Neuronal stem cell (in vitro differentiated cells): ENCODE measurements at regions not wholly inside any gene's neighbourhood (a gene's known extent, or its start where the extent isn't known, plus 50 kb on each side); places are given as distances from the start of the nearest gene placed in this dataset.
A peak's percentile ranks its signal among the peaks of the same experiment; 100 is the strongest.

Experiments used
- DNase-seq: peaks from one replicate; pipeline ENCODE4 v3.0.0-alpha.2; 2013; ENCODE audit warnings: low spot score
- H2AFZ ChIP-seq: one replicate; pipeline ENCODE4 v1.6.1; 2013; ENCODE audit warnings: mild to moderate bottlenecking, low read length, inconsistent platforms
- H2AK5ac ChIP-seq: 2 replicates; pipeline ENCODE4 v1.6.1; 2013; ENCODE audit warnings: low read depth, mild to moderate bottlenecking, inconsistent platforms, low read length, moderate library complexity, mixed read lengths
- H2BK120ac ChIP-seq: 2 replicates; pipeline ENCODE4 v1.6.1; 2013; ENCODE audit warnings: low read depth, mild to moderate bottlenecking, inconsistent platforms, low read length, moderate library complexity, mixed read lengths
- H2BK12ac ChIP-seq: one replicate; pipeline ENCODE4 v1.6.1; 2013; ENCODE audit warnings: low read length, inconsistent platforms
- H2BK15ac ChIP-seq: 2 replicates; pipeline ENCODE4 v1.6.1; 2013; ENCODE audit warnings: mild to moderate bottlenecking, low read length, inconsistent platforms, mixed read lengths
- H2BK5ac ChIP-seq: one replicate; pipeline ENCODE4 v1.6.1; 2013; ENCODE audit warnings: inconsistent platforms, mild to moderate bottlenecking, low read length, moderate library complexity
- H3K14ac ChIP-seq: one replicate; pipeline ENCODE4 v1.6.1; 2013; ENCODE audit warnings: low read length, inconsistent platforms
- H3K18ac ChIP-seq: 2 replicates; pipeline ENCODE4 v1.6.1; 2013; ENCODE audit warnings: low read length, inconsistent platforms
- H3K23ac ChIP-seq: 2 replicates; pipeline ENCODE4 v1.6.1; 2013; ENCODE audit warnings: low read depth, mild to moderate bottlenecking, mixed read lengths, low read length, inconsistent platforms; ENCODE audit not compliant: poor library complexity
- H3K27ac ChIP-seq: replicated peaks from 3 replicates; pipeline ENCODE4 v1.5.1; 2013; ENCODE audit warnings: low read length, inconsistent platforms
- H3K27me3 ChIP-seq, 3 experiments: 2 replicates each; pipeline ENCODE4 v1.6.1; 2013; ENCODE audit warnings: low read length in 3 of 3, mild to moderate bottlenecking in 2 of 3, inconsistent platforms in 1 of 3, low read depth in 1 of 3, mixed read lengths in 1 of 3, moderate library complexity in 1 of 3; ENCODE audit not compliant: control insufficient read depth in 3 of 3, insufficient read depth in 3 of 3
- H3K36me3 ChIP-seq, 2 donors: replicated peaks in 1 of 2; 2 replicates each; pipeline ENCODE4 v1.6.1; 2013; ENCODE audit warnings: low read length in 2 of 2; ENCODE audit not compliant: control insufficient read depth in 2 of 2, insufficient read depth in 2 of 2
- H3K4ac ChIP-seq: 2 replicates; pipeline ENCODE4 v1.6.1; 2013; ENCODE audit warnings: inconsistent platforms, mild to moderate bottlenecking, low read length, moderate library complexity
- H3K4me1 ChIP-seq, 2 donors: 1 replicate in 1 of 2; 2 replicates in 1 of 2; pipeline ENCODE4 v1.6.1; 2013; ENCODE audit warnings: low read length in 2 of 2, low read depth in 1 of 2; ENCODE audit not compliant: control insufficient read depth in 2 of 2, insufficient read depth in 1 of 2
- H3K4me2 ChIP-seq: one replicate; pipeline ENCODE4 v1.6.1; 2013; ENCODE audit warnings: mild to moderate bottlenecking, low read length, inconsistent platforms; ENCODE audit not compliant: insufficient read depth, poor library complexity, severe bottlenecking
- H3K4me3 ChIP-seq, 2 donors: 2 replicates each; pipeline ENCODE4 v1.5.1; 2013; ENCODE audit warnings: low read length in 2 of 2, mild to moderate bottlenecking in 2 of 2, inconsistent platforms in 1 of 2, moderate library complexity in 1 of 2
- H3K79me1 ChIP-seq: one replicate; pipeline ENCODE4 v1.6.1; 2013; ENCODE audit warnings: low read depth, mild to moderate bottlenecking, inconsistent platforms, low read length, moderate library complexity
- H3K9ac ChIP-seq: one replicate; pipeline ENCODE4 v1.6.1; 2013; ENCODE audit warnings: mild to moderate bottlenecking, low read depth, low read length, inconsistent platforms; ENCODE audit not compliant: poor library complexity
- H3K9me3 ChIP-seq, 2 donors: replicated peaks in 1 of 2; 2 replicates each; pipeline versions ENCODE3 to v1.6.1; 2013; ENCODE audit warnings: low read length in 2 of 2, mild to moderate bottlenecking in 2 of 2, inconsistent platforms in 1 of 2, low read depth in 1 of 2, mixed read lengths in 1 of 2, moderate library complexity in 1 of 2; ENCODE audit not compliant: control insufficient read depth in 2 of 2, insufficient read depth in 1 of 2
- H4K8ac ChIP-seq: one replicate; pipeline ENCODE4 v1.6.1; 2013; ENCODE audit warnings: low read depth, mild to moderate bottlenecking, inconsistent platforms, low read length, moderate library complexity
- H4K91ac ChIP-seq: one replicate; pipeline ENCODE4 v1.6.1; 2013; ENCODE audit warnings: low read length, low read depth, mild to moderate bottlenecking, inconsistent platforms; ENCODE audit not compliant: poor library complexity
- WGBS, 2 donors: extraction: QIAGEN DNeasy Blood & Tissue Kit; methylation state at CpG; one replicate each; pipeline ENCODE4 v1.1.7; 2013; ENCODE audit warnings: missing lambda C conversion rate in 2 of 2, mixed read lengths in 1 of 2; ENCODE audit not compliant: insufficient read length in 2 of 2, insufficient replicate concordance in 1 of 2; ENCODE audit errors: extremely low coverage in 2 of 2; 5-methylcytosine and 5-hydroxymethylcytosine counted together

DNA sequence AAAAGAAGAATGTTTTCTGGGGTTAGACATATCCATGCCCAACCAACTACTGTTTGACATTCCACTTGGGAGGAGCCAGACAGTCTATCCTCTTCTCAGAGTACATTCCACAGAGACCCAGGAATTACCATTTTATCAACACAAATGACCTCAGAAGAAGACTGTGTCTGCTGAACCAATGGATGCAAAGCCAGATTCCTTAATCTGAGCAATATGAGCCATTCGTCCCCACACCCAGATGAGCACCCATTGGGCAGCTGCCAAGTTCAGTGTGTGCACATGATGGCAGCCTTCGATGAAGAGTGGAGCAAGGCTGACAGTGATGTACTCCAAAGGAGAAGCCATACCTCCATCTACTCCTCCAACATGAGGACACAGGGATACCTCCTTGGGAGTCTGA is 111.3 kb downstream of the ZNF674 start:
- Histone ChIP-seq H3K14ac (no peak overlapping the region), H3K4ac (no peak overlapping the region), H3K18ac (no peak overlapping the region), H3K79me1 (no peaks in the 10 kb centered on the region), H3K23ac (no peak overlapping the region), H3K27ac (no peak overlapping the region), H3K9me3 (no peaks in the 10 kb centered on the region), H4K91ac (no peak overlapping the region), H3K4me1 (no peaks in the 10 kb centered on the region), H3K4me2 (no peak overlapping the region), H2AFZ (no peak overlapping the region), H3K4me3 (no peak overlapping the region), H3K9ac (no peak overlapping the region), H2BK120ac (no peak overlapping the region), H2BK15ac (no peak overlapping the region), H2BK5ac (no peak overlapping the region), H2AK5ac (no peak overlapping the region), H2BK12ac (no peak overlapping the region), H3K27me3 (peaks cover 0 to 7% (median 0%) of the 10 kb centered on the region in 3 experiments), H3K36me3 (no peaks in the 10 kb centered on the region), H4K8ac (no peak overlapping the region)
- no peak for DNase-seq
- no CpG with 5 or more reads among the region's 2 CpGs for WGBS, 2 donors

DNA sequence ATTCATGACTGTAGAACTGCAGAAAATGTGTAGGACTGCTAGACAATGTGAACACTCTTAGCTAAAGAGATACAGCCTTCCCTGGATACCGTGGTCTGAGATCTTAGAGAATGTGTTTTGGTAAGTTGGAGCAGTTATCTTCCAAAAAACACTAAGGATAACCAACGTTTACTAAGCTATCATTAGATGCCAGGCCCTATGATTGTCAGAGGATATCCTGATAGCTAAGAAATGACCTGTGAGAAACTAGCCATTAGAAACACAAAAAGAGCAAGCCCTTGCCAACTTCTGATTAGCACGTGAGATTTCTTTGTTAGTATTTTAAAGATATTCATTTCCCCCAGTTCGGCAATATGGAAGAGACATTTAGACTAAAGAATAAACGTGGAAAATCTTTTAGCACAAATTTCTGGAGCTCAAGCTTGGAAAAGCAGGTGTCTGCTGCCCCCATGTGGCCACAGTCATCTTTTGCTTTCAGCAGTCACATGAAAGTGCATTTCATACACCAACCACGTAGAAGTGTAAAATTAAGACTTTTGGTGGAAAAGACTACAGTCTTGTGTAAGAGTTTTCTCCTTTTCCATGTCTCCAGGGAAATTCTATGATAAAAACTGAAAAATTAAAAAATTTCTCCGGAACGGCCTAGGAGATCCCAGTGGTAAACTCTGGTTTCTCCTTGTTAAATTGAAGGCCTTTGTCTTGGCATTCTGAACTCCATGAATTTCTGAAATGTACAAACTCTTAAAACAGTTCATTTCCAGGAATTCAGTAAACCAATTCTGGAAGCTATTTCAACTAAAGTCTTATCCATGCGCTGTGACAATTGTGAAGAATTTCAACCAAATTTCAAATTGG is 136.4 kb downstream of the ZNF674 start:
- Histone ChIP-seq H3K9me3 (no peaks in the 10 kb centered on the region), H2BK15ac (no peak overlapping the region), H3K27me3 (no peaks in the 10 kb centered on the region), H3K4me2 (no peak overlapping the region), H3K79me1 (no peaks in the 10 kb centered on the region), H3K27ac (no peak overlapping the region), H3K36me3 (no peaks in the 10 kb centered on the region), H3K14ac (no peak overlapping the region), H4K8ac (no peak overlapping the region), H2BK5ac (no peak overlapping the region), H2AFZ (no peak overlapping the region), H2BK12ac (no peak overlapping the region), H3K9ac (no peak overlapping the region), H4K91ac (no peak overlapping the region), H3K4me3 (no peak overlapping the region), H3K18ac (no peak overlapping the region), H3K23ac (no peak overlapping the region), H3K4ac (no peak overlapping the region), H2BK120ac (no peak overlapping the region), H3K4me1 (no peaks in the 10 kb centered on the region), H2AK5ac (no peak overlapping the region)
- WGBS, 2 donors: no CpG with 5 or more reads among the region's 9 CpGs
- peak; percentile 47 for DNase-seq

DNA sequence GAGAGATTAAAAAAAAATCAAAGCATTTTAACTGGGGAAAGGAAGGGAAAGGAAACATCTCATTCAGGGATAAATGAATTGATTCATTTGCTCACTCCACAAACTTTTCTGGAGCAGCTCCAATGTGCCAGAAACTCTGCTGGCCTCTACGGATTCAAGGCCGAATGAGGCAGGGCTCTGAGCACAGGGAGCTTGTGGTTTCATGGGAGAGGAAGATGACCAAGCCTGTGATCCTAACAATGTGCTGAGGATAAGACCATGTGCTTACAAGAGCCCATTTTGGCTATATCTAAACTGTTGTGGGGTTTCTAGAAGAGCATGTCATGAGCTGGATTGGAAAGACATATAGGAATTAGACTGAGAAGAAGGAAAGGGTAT is 137.5 kb downstream of the ZNF674 start:
- no peak overlapping the region for H2BK15ac ChIP-seq
- no peak overlapping the region for H2BK12ac ChIP-seq

DNA sequence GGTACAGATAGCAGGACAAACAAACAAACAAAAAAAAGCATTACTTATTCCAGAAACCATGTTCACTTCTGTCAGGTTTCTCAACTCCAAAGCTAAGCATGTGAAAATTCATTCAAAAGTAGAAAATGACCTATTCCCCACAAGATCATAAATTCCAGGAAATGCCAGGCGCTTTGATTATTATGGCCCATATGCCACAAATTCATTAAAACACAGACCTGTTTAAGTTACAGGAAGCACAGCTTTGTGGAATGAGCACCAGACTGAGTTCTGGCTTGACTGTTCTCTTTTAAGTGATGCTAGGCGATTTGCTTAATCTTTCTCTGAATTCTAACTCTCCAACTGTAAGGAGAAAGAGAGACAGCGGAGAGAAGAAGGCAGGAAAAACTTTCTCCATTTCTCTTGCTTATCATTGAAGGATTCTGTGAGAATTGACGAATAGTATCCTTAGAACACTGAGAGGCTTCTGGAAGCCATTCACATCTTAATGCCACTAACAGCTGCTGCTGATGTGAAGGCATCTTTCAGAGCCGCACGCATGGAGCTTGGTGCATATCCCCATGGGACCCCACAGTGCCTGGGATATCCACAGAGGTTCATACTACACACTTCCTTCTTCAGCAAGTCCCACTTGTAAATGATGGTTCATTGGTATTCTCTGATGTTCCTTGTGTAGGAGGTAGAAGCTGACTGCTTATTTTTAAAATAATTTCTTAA is 138.0 kb downstream of the ZNF674 start:
- H3K27ac ChIP-seq: no peak overlapping the region
- WGBS, 2 donors: no CpG with 5 or more reads among the region's 6 CpGs

More for the DNA sequence above, 137.5 kb downstream of the ZNF674 start:
- Histone ChIP-seq H4K91ac (no peak overlapping the region), H3K4me3 (no peak overlapping the region), H3K4me2 (no peak overlapping the region), H2AFZ (no peak overlapping the region), H4K8ac (no peak overlapping the region), H3K9ac (no peak overlapping the region), H3K36me3 (no peaks in the 10 kb centered on the region), H2AK5ac (no peak overlapping the region), H2BK5ac (no peak overlapping the region), H3K4me1 (no peaks in the 10 kb centered on the region), H3K23ac (no peak overlapping the region), H3K18ac (no peak overlapping the region), H2BK120ac (no peak overlapping the region), H3K9me3 (no peaks in the 10 kb centered on the region), H3K27ac (no peak overlapping the region), H3K79me1 (no peaks in the 10 kb centered on the region), H3K14ac (no peak overlapping the region), H3K4ac (no peak overlapping the region), H3K27me3 (no peaks in the 10 kb centered on the region)
- no peak for DNase-seq
- no CpG with 5 or more reads among the region's 2 CpGs for WGBS, 2 donors

More for the DNA sequence above, 138.0 kb downstream of the ZNF674 start:
- H2BK5ac ChIP-seq: no peak overlapping the region
- H3K14ac ChIP-seq: no peak overlapping the region
- no peak overlapping the region for H2BK15ac ChIP-seq
- H4K91ac ChIP-seq: no peak overlapping the region
- H3K9ac ChIP-seq: no peak overlapping the region
- no peak overlapping the region for H2AK5ac ChIP-seq
- no peak overlapping the region for H3K4me3 ChIP-seq
- H3K36me3 ChIP-seq: no peaks in the 10 kb centered on the region
- H4K8ac ChIP-seq: no peak overlapping the region
- H3K18ac ChIP-seq: no peak overlapping the region
- no peaks in the 10 kb centered on the region for H3K9me3 ChIP-seq
- H3K4me1 ChIP-seq: no peaks in the 10 kb centered on the region
- H2BK12ac ChIP-seq: no peak overlapping the region
- no peak overlapping the region for H3K23ac ChIP-seq
- H3K79me1 ChIP-seq: no peaks in the 10 kb centered on the region
- no peak overlapping the region for H3K4me2 ChIP-seq
- H2BK120ac ChIP-seq: no peak overlapping the region
- no peak overlapping the region for H2AFZ ChIP-seq
- no peaks in the 10 kb centered on the region for H3K27me3 ChIP-seq
- DNase-seq: no peak
- H3K4ac ChIP-seq: no peak overlapping the region
